ENCODE measurements at regions not wholly inside any gene's neighbourhood (a gene's known extent, or its start where the extent isn't known, plus 50 kb on each side); places are given as distances from the start of the nearest gene placed in this dataset.

DNA sequence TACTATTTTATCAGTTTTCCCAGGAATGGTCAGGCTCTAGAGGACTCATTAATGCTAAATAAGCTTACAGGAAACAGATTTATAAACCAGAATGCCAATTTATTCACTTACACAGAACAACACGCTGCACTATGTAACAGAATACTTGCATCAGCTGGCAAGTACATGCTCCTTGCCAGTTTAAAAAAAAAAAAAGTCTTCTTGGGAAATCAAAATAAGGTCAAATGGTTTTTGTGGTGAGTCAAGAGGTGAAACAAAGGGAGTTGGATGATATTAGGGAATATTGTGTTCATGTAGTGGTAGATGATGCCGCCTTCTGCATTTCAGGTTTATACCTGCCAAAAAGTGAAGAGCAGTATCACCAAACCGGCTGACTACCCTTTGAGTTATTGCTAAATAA lies 1322.1 kb upstream of the ZEB2 start:
- no peak for DNase-seq

DNA sequence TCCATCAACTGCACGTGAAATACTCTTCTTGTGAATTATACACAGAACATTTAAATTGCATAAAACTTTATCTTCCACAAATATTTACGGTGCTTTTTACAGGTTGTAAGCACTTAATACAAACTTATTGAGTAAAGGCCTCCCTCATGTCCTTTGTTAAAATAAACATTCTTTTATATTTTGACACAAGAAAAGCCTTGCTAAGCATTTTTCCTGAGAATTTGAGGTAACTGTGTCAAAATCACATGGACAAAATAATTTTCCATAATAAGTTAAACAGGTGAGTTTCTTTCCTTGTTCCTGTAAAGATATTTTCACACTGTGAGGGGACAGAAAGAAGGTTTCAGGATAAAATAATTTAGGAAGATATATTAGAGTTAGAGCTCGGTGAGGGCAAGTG lies 1317.1 kb upstream of the ZEB2 start:
- no peak for DNase-seq

DNA sequence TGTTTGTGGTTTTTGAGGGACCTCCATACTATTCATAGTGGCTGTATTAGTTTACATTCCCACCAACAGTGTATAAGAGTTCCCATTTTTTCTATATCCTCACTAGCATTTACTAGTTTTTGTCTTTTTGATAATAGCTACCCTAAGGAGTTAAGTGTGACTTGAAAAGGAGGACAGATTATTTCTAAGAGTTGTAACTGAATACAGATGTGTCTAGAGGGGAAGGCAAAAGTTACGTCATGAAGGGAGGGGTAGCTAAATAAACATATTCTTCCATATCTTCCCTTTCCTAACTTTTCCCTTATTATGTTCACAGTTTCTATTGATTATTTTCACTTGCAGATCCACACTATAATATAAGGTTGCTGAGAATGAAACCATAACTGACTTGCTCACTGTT lies 1315.7 kb upstream of the ZEB2 start:
- DNase-seq: no peak

DNA sequence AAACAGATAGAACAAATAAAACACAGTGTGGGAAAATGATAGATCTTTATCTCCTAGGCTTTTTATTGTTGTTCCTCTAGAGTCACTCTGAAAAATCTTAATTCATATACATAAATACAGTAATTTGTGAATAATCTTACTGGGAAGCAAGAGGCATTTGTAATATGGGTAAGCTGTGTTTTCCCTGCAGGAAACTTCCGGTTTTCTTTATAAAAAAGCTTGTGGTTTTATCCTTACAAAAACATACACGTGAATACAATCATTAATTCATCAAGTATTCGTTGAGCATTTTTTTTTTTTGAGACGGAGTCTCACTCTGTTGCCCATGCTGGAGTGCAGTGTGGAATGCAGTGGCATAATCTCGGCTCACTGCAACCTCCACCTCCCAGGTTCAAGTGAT lies 1312.8 kb upstream of the ZEB2 start:
- DNase-seq: no peak

DNA sequence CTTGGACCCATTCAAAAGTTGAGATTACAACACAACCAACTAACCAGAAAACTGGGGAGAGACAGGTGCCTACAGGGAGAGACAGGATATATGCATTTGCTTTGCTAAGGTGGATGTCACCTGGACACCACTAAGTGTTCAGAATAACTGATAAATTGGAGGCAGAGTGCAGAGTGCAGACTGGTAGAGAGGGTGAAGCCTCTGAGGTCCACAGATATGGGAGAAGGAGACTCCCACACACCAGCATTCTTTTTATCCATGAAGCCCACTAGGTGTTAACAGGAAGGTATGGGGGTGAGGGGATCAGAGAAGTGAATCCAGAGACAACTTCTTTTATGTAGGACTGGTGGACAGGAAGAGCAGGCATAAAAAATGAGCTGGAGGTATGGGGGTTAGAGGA lies 1310.0 kb upstream of the ZEB2 start:
- DNase-seq: no peak

DNA sequence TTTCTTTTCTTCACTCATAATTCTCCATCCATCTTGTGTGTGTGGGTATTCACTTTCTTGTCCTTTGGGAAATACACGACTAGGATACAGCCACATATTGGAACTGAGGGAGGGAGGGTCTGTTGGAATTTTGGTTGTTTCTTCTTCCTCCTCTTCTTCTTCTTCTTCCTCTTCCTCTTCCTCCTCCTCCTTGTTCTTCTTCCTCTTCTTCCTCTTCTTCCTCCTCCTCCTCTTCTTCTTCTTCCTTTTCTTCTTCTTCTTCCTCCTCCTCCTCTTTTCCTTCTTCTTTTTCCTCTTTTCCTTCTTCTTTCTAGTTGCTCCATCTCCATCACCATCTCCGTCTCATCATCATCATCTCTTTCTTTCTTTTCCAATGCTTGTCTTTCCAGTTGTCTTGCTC lies 1307.3 kb upstream of the ZEB2 start:
- DNase-seq: no peak

DNA sequence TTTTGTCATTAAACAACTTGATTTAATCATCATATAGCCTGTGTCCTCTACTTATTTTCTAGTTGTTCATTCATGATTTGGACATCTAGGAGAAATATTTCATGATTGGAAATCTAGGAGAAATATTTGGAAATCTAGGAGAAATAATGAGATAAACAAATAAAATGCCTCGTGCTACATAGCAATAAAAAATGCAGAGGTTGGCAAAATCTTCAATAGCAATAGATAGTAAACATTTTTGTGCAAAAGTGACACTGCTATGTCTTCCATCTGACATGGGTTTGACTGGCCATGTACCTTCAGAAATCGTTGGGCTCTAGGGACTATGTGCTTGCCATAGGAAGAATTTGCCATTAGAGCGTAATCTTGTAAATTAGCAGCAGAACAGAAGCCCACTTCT lies 1304.5 kb upstream of the ZEB2 start:
- no peak for DNase-seq

DNA sequence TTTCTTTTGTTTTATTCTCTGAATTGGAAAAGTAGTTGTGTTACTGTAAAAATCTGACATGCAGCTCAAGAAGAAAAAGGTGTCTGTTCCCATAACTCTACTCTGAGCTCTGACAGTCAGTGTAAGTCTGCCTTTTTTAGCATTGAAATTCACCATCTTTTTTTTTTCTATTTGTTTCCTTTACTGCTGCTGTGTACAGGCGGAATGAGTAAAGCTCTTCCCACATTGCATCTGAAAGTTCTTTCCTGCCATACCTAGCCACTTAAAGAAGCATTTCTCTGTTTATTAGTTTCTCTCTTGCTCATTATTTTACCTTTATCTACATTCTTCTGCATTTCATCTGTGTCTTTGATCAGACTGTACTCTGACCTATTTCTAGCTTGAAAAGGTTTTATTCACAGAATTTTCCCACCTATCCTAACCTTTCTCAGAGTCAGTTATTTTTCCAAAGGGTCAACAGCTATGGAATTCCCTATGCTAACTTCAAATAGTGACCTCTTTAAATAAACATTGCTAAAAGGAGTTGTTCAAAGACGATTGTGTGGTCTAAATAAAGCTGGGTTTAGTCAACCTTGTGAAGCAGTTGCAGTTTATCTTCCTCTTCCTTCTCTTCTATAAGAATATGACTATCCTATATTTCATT lies 1303.1 kb upstream of the ZEB2 start:
- DNase-seq: no peak

DNA sequence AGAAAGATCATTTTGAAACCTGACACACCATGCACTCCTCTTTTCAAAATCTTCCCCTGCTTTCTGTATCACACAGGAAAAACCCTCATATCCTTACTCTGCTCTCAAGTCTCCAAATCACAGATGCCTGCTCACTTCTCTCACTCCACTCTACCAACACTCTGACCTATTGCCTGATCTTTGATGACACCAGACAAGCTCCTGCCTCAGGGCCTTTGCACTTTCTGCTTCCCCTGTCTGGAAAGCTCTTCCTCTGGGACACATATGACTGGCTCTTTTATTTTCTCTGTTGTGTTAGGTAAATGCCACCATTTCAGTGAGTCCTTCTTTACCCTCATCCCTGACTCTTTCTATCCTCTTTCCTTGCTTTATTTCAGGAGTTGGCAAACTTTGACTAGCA lies 1300.7 kb upstream of the ZEB2 start:
- no peak for DNase-seq

DNA sequence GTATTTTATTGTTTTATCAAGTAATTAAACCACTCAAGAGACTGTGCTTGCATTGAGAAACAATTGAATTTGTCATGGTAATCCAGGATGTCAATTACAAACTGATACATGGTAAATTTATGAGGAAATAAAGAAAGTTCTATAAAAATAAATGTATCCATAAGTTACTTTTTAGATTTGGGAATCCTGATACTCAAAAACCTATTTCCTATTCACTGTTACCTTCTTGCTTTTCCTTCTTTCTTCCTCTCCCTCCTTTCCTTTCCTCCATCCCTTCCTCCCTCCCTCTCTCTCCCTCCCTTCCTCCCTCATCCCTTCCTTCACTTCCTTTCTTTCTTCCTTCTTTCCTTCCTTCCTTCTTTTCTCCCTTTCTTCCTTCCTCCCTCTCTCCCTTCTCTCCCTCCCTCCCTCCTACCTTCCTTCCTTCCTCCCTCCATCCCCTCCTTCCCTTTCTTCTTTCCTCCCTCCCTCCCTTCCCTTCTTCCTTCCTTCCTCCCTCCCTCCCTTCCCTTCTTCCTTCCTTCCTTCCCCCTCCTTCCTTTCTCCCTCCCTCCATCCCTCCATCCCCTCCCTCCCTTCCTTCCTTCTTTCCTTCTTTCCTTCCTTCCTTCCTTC lies 1299.1 kb upstream of the ZEB2 start:
- DNase-seq: no peak

DNA sequence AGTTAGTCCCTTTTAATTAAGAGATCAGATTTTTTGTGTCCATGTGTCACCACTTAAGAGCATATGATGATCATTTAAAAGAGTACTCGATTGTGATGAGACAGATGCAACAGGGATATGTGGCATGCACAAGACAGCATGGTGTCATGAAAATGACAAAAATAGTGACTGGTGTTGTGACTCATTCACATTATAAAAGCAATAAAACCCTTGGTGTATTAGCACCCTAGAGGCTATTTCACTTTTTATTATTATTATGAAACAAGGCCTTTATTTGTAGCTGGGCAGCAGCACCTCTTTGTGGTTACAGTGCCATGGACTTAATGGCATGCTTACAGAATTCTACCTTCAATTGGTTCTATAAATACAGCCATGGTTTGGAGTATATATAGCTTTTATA lies 1296.0 kb upstream of the ZEB2 start:
- no peak for DNase-seq

DNA sequence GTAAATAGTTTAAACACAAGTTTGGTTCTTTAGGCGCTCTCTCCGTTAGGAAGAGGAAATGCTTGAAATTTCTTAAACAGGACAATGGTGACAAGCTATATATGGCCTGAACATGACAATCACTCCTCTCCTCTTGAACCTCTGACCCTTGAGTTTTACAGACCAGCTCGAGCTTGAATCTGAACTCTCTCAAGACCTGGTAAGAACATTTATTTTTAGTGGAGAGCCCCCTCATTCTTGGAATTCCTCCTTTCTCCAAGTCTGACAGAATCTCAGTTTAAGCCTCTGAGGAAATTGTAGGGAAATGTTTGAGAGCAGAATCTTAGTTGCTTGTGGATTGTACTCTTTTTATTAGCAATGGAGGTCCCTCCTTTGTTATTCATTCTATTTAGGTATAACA lies 1293.6 kb upstream of the ZEB2 start:
- no peak for DNase-seq

DNA sequence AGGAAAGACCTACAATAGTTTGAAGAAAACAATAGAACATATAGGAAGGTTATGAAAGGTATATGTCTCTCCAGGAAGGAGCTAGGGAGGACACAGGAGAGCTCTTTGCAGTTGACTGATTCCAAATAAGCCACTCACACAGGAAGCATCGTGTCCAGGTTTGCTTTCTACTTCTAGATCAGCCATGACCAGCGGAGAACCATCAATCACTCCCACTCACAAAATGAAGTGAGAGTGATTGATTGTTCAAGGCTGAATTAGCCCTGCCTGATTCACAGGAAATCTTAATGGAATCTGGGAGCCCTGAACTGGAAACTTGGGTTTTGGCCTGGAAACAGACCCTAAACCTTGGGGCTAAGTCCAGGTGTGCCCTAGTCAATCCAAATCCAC lies 1292.2 kb upstream of the ZEB2 start:
- no peak for DNase-seq

DNA sequence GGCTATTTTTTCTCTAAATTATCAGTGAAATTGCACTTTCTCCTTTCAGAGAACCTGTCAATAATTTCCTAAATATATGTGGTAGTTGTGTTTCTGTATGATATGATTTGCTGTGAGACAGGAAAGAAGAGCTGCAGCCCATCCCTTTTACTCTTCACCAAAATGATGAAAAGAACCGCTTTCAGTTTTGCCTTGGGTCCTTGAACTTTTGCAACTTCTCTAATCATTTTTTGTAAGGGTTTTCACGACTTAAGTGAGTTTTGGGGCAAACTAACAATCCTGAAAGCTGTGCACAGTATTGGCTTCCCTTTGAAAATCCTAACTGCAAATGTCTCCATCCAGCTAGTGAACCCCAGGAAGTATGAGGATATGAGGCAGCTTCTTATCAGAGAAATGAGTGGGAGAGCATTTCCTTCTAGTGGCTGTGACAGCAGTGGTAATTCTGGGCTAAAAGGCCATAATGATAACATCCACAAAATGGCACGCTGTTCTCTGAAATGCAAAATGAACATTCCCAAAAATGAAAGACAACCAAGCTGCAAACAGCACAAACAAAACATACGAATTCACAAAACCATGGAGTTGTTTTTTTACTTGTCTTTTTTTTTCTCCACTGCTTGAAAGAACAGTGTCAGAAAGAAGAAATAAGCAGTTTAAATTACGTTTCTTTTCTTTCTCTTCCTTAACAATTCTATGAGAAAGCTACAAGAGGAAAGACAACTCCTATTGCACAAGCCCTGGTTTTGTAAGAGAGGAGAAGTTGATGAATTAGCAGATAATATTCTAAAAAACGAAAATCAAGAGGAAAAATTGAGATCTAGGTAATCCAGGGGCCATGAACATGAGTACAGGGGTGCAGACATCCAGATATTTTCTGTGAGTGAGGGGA lies 1291.6 kb upstream of the ZEB2 start:
- DNase-seq: peak; percentile 48

DNA sequence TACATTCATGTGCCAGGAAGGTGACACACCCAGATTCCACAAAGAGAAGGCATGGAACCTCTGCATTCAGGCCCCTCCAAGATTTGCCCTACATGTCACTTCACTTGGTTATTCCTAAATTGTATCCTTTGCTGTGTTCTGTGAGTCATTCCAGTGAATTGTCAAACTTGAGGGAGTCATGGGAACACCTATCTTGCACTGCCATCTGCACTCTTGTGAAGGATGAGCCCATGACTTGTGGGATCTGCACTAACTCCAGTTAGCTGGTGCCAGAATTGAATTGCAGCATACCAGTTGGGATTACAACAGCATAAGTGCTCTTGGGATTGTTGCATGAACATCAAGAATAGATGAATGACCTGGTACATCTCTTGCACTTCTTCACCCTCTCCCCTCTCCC lies 1288.0 kb upstream of the ZEB2 start:
- DNase-seq: no peak

DNA sequence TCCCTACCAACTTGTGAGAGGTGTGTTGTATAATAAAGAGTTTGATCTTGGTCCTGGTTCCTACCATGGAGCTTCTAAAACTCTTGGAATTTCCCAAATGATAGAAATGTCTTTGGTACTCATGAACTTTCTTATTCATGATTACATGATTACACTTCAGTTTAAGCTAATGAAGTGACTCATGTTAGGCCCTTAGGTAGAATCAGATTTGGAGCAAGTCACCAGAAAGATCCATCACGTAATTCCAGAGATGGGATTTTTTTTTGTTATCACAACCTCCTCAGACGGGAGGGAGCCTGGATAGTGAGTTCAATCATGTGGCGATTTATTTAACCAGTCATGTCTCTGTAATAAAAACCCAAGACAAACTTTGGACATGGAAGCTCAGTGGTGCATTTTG lies 1287.6 kb upstream of the ZEB2 start:
- DNase-seq: no peak

DNA sequence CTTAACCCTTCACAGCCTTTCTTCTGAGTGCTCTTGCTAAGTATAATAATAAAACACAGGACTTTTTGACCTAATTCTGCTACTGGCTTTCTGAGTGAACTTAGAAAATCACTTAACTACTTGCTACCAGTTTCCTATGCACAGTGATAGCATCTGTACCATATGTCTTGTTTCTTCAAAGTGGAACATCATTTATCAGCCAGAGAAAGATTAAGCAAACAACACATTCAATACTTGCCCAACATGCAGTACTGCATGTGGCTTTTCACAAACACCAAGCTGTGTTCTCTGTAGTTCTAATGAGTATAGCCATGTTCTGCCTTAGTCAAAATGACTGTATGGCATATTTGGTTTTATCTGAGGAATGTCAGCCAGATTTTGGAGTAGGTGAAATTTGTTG lies 1286.6 kb upstream of the ZEB2 start:
- no peak for DNase-seq

DNA sequence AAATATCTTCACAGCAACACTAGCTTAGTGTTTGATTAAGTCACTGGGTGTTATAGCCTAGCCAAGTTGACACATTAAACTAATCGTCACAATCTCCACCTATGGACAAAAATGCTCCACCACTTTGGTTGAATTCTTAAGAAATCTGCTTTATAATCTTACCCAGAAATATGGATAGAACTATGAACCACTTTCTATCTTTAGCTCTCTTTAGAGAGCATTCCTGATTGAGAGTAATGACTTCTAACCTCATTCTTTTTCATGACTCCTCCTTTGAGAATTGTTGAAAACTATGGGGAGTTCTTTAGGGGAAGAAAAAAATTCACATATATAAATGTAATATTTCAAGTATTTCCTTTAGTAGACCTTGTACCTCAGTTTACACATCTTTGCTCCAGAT lies 1282.2 kb upstream of the ZEB2 start:
- no peak for DNase-seq

DNA sequence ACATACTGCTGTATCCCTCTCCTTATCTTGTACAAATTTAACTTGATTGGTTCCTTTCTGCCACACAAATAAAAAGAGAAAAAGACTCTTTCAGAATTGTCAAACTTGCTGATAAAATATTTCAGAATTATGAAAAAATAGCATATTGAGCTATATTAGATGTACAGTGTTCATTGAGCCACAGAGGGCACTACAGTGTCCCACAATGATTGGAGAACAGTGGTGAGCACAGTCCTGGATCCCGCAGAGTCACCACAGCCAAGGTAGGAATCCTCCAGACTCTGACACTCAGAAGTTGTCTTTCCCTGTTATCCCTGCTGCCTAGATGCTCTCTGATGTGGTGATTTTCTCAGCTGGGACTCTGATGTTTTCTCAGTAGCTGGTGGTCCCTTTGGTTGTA lies 1281.3 kb upstream of the ZEB2 start:
- DNase-seq: no peak

DNA sequence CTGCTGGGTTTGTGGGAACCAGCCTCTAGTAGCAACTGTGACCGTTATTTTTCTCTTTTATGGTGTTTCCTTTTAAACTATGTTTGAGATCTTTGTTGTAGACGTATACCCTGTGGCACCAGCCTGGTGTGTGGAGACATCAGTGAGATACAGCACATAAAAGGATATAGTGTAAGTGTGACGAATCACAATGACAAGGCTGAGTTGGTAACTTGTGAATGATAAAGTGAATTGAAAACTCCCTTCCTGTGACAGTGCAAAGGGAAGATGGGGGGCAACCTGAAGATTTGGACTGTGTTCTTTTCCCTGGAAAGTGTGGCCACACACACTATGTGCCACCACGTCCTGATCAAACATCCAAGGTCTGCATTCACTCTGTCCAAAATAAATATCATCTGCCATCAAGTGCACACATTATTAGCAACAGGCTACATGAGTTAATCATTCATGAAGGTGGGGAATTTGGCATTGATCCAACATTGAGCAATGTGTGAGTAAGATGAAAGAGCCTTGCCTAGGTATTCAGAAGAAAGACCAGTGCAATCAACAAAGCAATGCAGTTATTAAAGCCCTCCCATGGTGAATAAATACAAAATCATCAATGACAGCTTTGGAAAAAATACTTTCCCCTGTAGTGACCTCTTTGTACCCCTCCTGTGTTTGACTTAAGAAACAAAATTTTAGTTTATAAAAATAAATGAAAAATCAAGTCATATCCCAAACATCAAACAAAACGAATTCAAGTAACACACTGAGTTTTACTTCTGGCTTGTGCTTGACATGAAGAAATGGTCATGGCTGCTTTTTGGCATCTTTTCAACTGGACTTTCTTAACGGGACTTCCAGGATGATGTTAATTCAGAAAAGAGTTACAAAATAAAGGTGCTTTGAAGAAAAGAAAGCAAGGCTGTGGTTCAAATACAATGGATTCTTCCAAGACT lies 1280.5 kb upstream of the ZEB2 start:
- no peak for DNase-seq

DNA sequence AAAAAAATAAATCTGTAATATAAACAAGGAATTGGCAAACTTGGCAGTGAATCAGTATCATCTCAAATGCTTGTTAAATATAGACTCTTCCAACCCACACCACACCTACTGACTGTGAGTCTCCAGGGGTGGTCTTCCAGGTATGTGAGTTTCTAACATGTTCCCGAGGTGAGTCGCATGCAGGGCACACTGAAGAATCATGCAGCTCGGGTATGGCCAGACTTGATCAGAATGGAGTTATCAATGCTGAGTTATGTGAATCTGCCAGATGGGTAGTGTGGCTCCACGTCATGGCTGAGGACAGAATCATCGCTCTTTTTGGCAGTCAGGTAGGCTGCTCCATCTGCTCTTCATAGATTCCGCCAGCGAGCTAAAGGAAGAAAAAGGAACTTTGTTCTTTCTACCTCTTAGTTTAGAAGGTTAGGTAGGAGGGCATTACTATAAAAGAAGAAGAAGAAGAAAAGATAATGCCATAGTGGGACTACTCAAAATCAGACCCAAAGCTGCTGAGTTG lies 1279.7 kb upstream of the ZEB2 start:
- no peak for DNase-seq

DNA sequence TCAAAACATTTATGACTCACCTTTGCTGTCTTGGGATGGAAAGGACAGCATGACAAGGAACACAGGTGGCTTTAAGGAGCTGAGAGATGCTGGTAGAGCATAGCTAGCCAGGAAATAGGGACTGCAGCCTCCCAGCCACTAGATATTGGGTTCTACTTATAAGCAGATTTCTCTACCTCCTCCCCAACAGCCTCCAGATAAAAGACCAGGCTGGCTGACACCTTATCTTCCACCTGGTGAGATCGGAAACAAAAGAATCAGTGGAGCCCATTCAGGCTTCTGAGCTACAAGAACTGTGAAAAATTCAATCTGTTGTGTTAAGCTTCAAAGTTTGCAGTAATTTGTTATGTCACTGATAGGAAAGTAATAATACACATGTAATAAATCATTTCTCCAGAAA lies 1278.5 kb upstream of the ZEB2 start:
- no peak for DNase-seq

DNA sequence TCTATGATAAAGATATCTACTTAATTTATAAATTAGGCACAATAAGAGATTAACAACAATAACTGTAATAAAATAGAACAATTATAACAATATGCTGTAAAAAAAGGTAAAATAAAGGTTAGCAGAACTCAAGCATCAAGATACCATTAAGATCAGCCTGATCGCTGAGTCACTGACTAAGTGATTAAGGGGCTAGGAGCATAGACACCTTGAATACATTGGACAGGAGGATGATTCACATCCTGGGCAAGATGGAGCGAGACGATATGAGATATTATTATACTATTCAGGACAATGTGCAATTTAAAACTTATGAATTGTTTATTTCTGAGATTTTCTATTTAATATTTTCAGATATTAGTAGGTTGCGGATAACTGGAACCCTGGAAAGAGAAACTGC lies 1277.8 kb upstream of the ZEB2 start:
- no peak for DNase-seq
